GM23338 (cell line): ENCODE measurements at regions not wholly inside any gene's neighbourhood (a gene's known extent, or its start where the extent isn't known, plus 50 kb on each side); places are given as distances from the start of the nearest gene placed in this dataset.

Experiments
- CTCF ChIP-seq, 2 experiments: fragments of 200-600 bp in 1 of 2; sonication (generic) in 1 of 2; conservative IDR thresholded peaks; 2 replicates each; pipeline versions ENCODE4 v1.5.1 to v1.6.1; 2016 to 2017; ENCODE audit warnings: antibody characterized with exemption in 2 of 2, low read depth in 2 of 2, mild to moderate bottlenecking in 2 of 2, moderate library complexity in 1 of 2
- EZH2phosphoT487 ChIP-seq: fragments of 200-600 bp; sonication (generic); IDR thresholded peaks from one replicate; pipeline ENCODE4 v1.8.1; 2018; ENCODE audit warnings: antibody characterized with exemption; ENCODE audit not compliant: unreplicated experiment
- ZNF114 ChIP-seq: fragments of 250-450 bp; sonication (Bioruptor Pico); IDR thresholded peaks from 2 replicates; pipeline ENCODE4 v1.5.0; 2020; ENCODE audit warnings: mild to moderate bottlenecking, moderate library complexity

GRCh38 chr1:221806236-221806635 lies 64.3 kb upstream of the DUSP10 start:
- no peak for TF ChIP-seq EZH2phosphoT487
- TF ChIP-seq CTCF (conservative IDR thresholded peaks at IDR 0.05; ENCODE audit: low read depth in 2 of 2), result no peak
- no peak for TF ChIP-seq ZNF114 (CRISPR knock-in tag)
